SK-N-SH (cell line): ENCODE measurements at regions not wholly inside any gene's neighbourhood (a gene's known extent, or its start where the extent isn't known, plus 50 kb on each side); places are given as distances from the start of the nearest gene placed in this dataset.

ENCODE experiments used
- CTCF ChIA-PET: fragments of 300-600, 350-600 bp; formaldehyde crosslinking; extraction: SDS; loops from one replicate; lab custom pipeline; 2021; lab: Yijun Ruan, JAX
- POLR2A ChIA-PET: fragments of 350-600 bp; sonication (Branson Sonifier 250); formaldehyde crosslinking; extraction: SDS; loops from one replicate; lab custom pipeline; 2020; ENCODE audit warnings: antibody characterized with exemption, inconsistent platforms; lab: Yijun Ruan, JAX
- DNase-seq: peaks from one replicate; pipeline ENCODE4 v3.0.0; 2012
- H2AFZ ChIP-seq: fragments of 200-600 bp; sonication (generic); 2 replicates; pipeline ENCODE4 v1.8.1; 2016; ENCODE audit warnings: antibody characterized with exemption, mild to moderate bottlenecking, low read depth
- H3F3A ChIP-seq: fragments of 200-600 bp; sonication (generic); replicated peaks from 2 replicates; pipeline ENCODE3; 2016; ENCODE audit warnings: antibody characterized with exemption, mild to moderate bottlenecking; ENCODE audit not compliant: insufficient read depth
- H3K27ac ChIP-seq, 2 experiments: fragments of 200-500 bp in 1 of 2; fragments of 200-600 bp in 1 of 2; sonication (Bioruptor generic) in 1 of 2; sonication (generic), shearing (Covaris generic) in 1 of 2; 2 replicates each; pipeline versions ENCODE4 v1.5.1 to v1.6.1; 2014 to 2016; ENCODE audit warnings: low read depth in 2 of 2, inconsistent platforms in 1 of 2, low read length in 1 of 2, mild to moderate bottlenecking in 1 of 2, mixed read lengths in 1 of 2
- H3K27me3 ChIP-seq: fragments of 200-600 bp; sonication (generic), shearing (Covaris generic); 2 replicates; pipeline ENCODE4 v1.6.1; 2016; ENCODE audit warnings: mixed run types; ENCODE audit not compliant: insufficient read depth
- H3K36me3 ChIP-seq, 2 experiments: fragments of 200-500 bp in 1 of 2; fragments of 200-600 bp in 1 of 2; sonication (Bioruptor generic) in 1 of 2; sonication (generic) in 1 of 2; replicated peaks in 1 of 2; 2 replicates each; pipeline versions ENCODE3 to v1.5.1; 2014 to 2016; ENCODE audit warnings: low read length in 1 of 2, mild to moderate bottlenecking in 1 of 2; ENCODE audit not compliant: insufficient read depth in 2 of 2, control insufficient read depth in 1 of 2
- H3K4me1 ChIP-seq, 2 experiments: fragments of 200-500 bp in 1 of 2; fragments of 200-600 bp in 1 of 2; sonication (Bioruptor generic) in 1 of 2; sonication (generic), shearing (Covaris generic) in 1 of 2; 2 replicates each; pipeline versions ENCODE4 v1.5.1 to v1.6.1; 2014 to 2016; ENCODE audit warnings: low read depth in 1 of 2, low read length in 1 of 2, mixed run types in 1 of 2; ENCODE audit not compliant: insufficient read depth in 2 of 2, control insufficient read depth in 1 of 2
- H3K4me2 ChIP-seq: fragments of 200-600 bp; sonication (generic), shearing (Covaris generic); 2 replicates; pipeline ENCODE4 v1.6.1; 2017; ENCODE audit warnings: mixed run types
- H3K4me3 ChIP-seq, 2 experiments: fragments of 200-500 bp in 1 of 2; fragments of 200-600 bp in 1 of 2; sonication (Bioruptor generic) in 1 of 2; sonication (generic), shearing (Covaris generic) in 1 of 2; 2 replicates each; pipeline versions ENCODE4 v1.5.1 to v1.8.1; 2014 to 2016; ENCODE audit warnings: low read depth in 2 of 2, inconsistent platforms in 1 of 2, low read length in 1 of 2, mild to moderate bottlenecking in 1 of 2, mixed read lengths in 1 of 2, moderate library complexity in 1 of 2
- H3K79me2 ChIP-seq: fragments of 200-600 bp; sonication (generic); 2 replicates; pipeline ENCODE4 v1.8.1; 2017; ENCODE audit warnings: mild to moderate bottlenecking; ENCODE audit not compliant: insufficient read depth
- H3K9ac ChIP-seq: fragments of 200-600 bp; sonication (generic); 2 replicates; pipeline ENCODE4 v1.6.1; 2017; ENCODE audit warnings: mixed run types
- H3K9me2 ChIP-seq: fragments of 200-600 bp; sonication (generic); 2 replicates; pipeline ENCODE4 v1.6.1; 2017; ENCODE audit warnings: mixed run types
- H3K9me3 ChIP-seq: fragments of 200-600 bp; sonication (generic); 2 replicates; pipeline ENCODE4 v1.6.1; 2017; ENCODE audit warnings: mixed run types, mild to moderate bottlenecking, moderate library complexity
- H4K20me1 ChIP-seq: fragments of 200-600 bp; sonication (generic); 2 replicates; pipeline ENCODE4 v1.6.1; 2017; ENCODE audit warnings: mild to moderate bottlenecking, mixed run types; ENCODE audit not compliant: insufficient read depth
- CHD2 ChIP-seq: fragments of 150-350 bp; IDR thresholded peaks from 2 replicates; pipeline ENCODE4 v1.6.1; 2018; ENCODE audit warnings: low read length; ENCODE audit not compliant: partially characterized antibody
- ELF1 ChIP-seq: IDR thresholded peaks from 2 replicates; pipeline ENCODE4 v1.4.0; 2012
- EP300 ChIP-seq, 2 experiments: IDR thresholded peaks; 2 replicates each; pipeline versions ENCODE4 v1.4.0 to v1.6.1; 2012; ENCODE audit warnings: borderline replicate concordance in 1 of 2, low read depth in 1 of 2, low read length in 1 of 2
- FOXJ3 ChIP-seq: sonication (generic); formaldehyde crosslinking; IDR thresholded peaks from 2 replicates; pipeline ENCODE4 v1.5.1; 2020; ENCODE audit warnings: mild to moderate bottlenecking, missing genetic modification reagents
- FOXM1 ChIP-seq: IDR thresholded peaks from 2 replicates; pipeline ENCODE4 v1.4.0; 2012; ENCODE audit warnings: low read depth, mild to moderate bottlenecking
- GABPA ChIP-seq: IDR thresholded peaks from 2 replicates; pipeline ENCODE4 v1.4.0; 2012; ENCODE audit warnings: low read depth, mild to moderate bottlenecking
- GATA2 ChIP-seq: sonication (generic); formaldehyde crosslinking; IDR thresholded peaks from 2 replicates; pipeline ENCODE4 v1.5.0; 2020; ENCODE audit warnings: mild to moderate bottlenecking, missing genetic modification reagents
- MAX ChIP-seq: IDR thresholded peaks from 2 replicates; pipeline ENCODE4 v1.4.0; 2012; ENCODE audit warnings: low read depth
- NRF1 ChIP-seq: IDR thresholded peaks from 2 replicates; pipeline ENCODE4 v1.6.1; 2012; ENCODE audit warnings: low read depth, mild to moderate bottlenecking, low read length
- RAD21 ChIP-seq: IDR thresholded peaks from 2 replicates; pipeline ENCODE4 v1.6.1; 2012; ENCODE audit warnings: mild to moderate bottlenecking, low read length
- RFX5 ChIP-seq: IDR thresholded peaks from 2 replicates; pipeline ENCODE4 v1.6.1; 2012; ENCODE audit warnings: mild to moderate bottlenecking, improper control_type of control experiment, low read length
- RXRA ChIP-seq: IDR thresholded peaks from 2 replicates; pipeline ENCODE4 v1.4.0; 2012; ENCODE audit warnings: low read depth, mild to moderate bottlenecking, borderline replicate concordance
- SMC3 ChIP-seq: IDR thresholded peaks from 2 replicates; pipeline ENCODE4 v1.6.1; 2012; ENCODE audit warnings: low read depth, low read length, improper control_type of control experiment
- TAF1 ChIP-seq: IDR thresholded peaks from 2 replicates; pipeline ENCODE4 v1.6.1; 2012; ENCODE audit warnings: low read depth, mild to moderate bottlenecking, low read length, moderate library complexity, borderline replicate concordance
- USF2 ChIP-seq: fragments of 150-350 bp; IDR thresholded peaks from 2 replicates; pipeline ENCODE4 v1.6.1; 2017; ENCODE audit warnings: antibody characterized with exemption, low read length, low read depth, borderline replicate concordance
- YY1 ChIP-seq: IDR thresholded peaks from 2 replicates; pipeline ENCODE4 v1.4.0; 2012; ENCODE audit warnings: low read depth, mild to moderate bottlenecking
- ZBTB33 ChIP-seq: IDR thresholded peaks from 2 replicates; pipeline ENCODE4 v1.4.0; 2012; ENCODE audit warnings: low read depth, borderline replicate concordance
- WGBS: methylation state at CpG from one replicate; pipeline ENCODE4 v1.1.6; 2017; ENCODE audit warnings: low lambda C conversion rate; 5-methylcytosine and 5-hydroxymethylcytosine counted together

GRCh38 chr16:7953360-7953759 lies 620.7 kb downstream of the RBFOX1 start (continued):
- TF ChIP-seq NRF1 = no peak
- no peak for TF ChIP-seq RXRA

- Histone ChIP-seq H3K9ac (no peak overlapping the region), H3K79me2 (no peaks in the 10 kb centered on the region), H3K27ac (no peak overlapping the region), H2AFZ (no peak overlapping the region), H3K27me3 (no peaks in the 10 kb centered on the region), H3K9me3 (no peaks in the 10 kb centered on the region), H3F3A (no peaks in the 10 kb centered on the region), H3K4me2 (no peak overlapping the region), H3K4me1 (no peaks in the 10 kb centered on the region), H3K4me3 (no peak overlapping the region), H3K36me3 (no peaks in the 10 kb centered on the region), H3K9me2 (no peaks in the 10 kb centered on the region), H4K20me1 (no peaks in the 10 kb centered on the region)
- no peak for TF ChIP-seq FOXM1
- TF ChIP-seq TAF1 = no peak
- TF ChIP-seq RAD21 = no peak
- TF ChIP-seq ELF1 = no peak
- no peak for TF ChIP-seq ZBTB33
- TF ChIP-seq SMC3 = no peak
- no peak for TF ChIP-seq GABPA
- TF ChIP-seq GATA2 = no peak
- TF ChIP-seq RFX5 = no peak
- TF ChIP-seq RXRA = no peak
- TF ChIP-seq EP300 (IDR thresholded peaks at IDR 0.05; ENCODE audit: borderline replicate concordance in 1 of 2, low read depth in 1 of 2, low read length in 1 of 2) = no peak
- TF ChIP-seq USF2 = no peak
- TF ChIP-seq CHD2 = no peak
- TF ChIP-seq FOXJ3 (CRISPR knock-in tag) = no peak
- no peak for TF ChIP-seq YY1
- TF ChIP-seq MAX = no peak
- 14% methylated on average over 4 of the region's 4 CpGs for WGBS
- ChIA-PET CTCF (no interaction called here), POLR2A (no interaction called here)
- DNase-seq = no peak
Observed at GRCh38 chr16:7946142-7946541, 613.5 kb downstream of the RBFOX1 start.
